HCT116 (cell line): ENCODE measurements at regions not wholly inside any gene's neighbourhood (a gene's known extent, or its start where the extent isn't known, plus 50 kb on each side); places are given as distances from the start of the nearest gene placed in this dataset.

ENCODE experiments used
- ATAC-seq: fragments of 200-7000 bp; cut with Tn5 transposase; 2 replicates; pipeline ENCODE4 v1.9.1; 2020; ENCODE audit warnings: mild to moderate bottlenecking, moderate library complexity
- BruUV-seq: library from RNA; stranded (reverse); fragments of 400-500 nt; replicated peaks from 2 replicates; lab custom pipeline; 2021; lab: Mats Ljungman, UMichigan
- CTCF ChIA-PET: fragments of 300-600 bp; sonication (Branson Sonifier 250); formaldehyde crosslinking; loops from one replicate; lab custom pipeline; 2021; ENCODE audit warnings: antibody characterized with exemption; lab: Charles Lee
- POLR2A ChIA-PET: fragments of 300-600, 350-600 bp; sonication (Branson Sonifier 250); formaldehyde crosslinking; loops from one replicate; lab custom pipeline; 2021; ENCODE audit warnings: antibody characterized with exemption; lab: Charles Lee
- RAD21 ChIA-PET, 2 experiments: fragments of 300-600 bp; sonication (Branson Sonifier 250); formaldehyde crosslinking; loops; one replicate each; lab custom pipeline; 2023; ENCODE audit warnings: low total read pairs in 2 of 2; ENCODE audit not compliant: uncharacterized antibody in 2 of 2, unreplicated experiment in 2 of 2, low non-redundant PET in 1 of 2; lab: Charles Lee
- DNase-seq: peaks from one replicate; pipeline ENCODE4 v3.0.0-alpha.2; 2010; ENCODE audit warnings: low read depth, low spot score
- H2AFZ ChIP-seq: fragments of 200-600 bp; shearing (Covaris generic), sonication (generic); 2 replicates; pipeline ENCODE4 v1.6.1; 2017; ENCODE audit warnings: low read depth, mixed run types, mixed read lengths, antibody characterized with exemption, low read length; ENCODE audit not compliant: poor library complexity, severe bottlenecking
- H3K27ac ChIP-seq: 2 replicates; pipeline ENCODE4 v1.5.1; 2012; ENCODE audit warnings: low read depth, low read length
- H3K27me3 ChIP-seq: fragments of 200-600 bp; sonication (generic); 2 replicates; pipeline ENCODE4 v1.6.1; 2016; ENCODE audit warnings: mixed run types, low read length, mixed read lengths; ENCODE audit not compliant: insufficient read depth
- H3K36me3 ChIP-seq, 2 experiments: fragments of 200-500 bp in 1 of 2; fragments of 200-600 bp in 1 of 2; sonication (Bioruptor generic) in 1 of 2; sonication (generic) in 1 of 2; 2 replicates each; pipeline versions ENCODE4 v1.5.1 to v1.6.1; 2014 to 2016; ENCODE audit warnings: low read length in 2 of 2, inconsistent platforms in 1 of 2, mixed read lengths in 1 of 2, mixed run types in 1 of 2; ENCODE audit not compliant: insufficient read depth in 2 of 2, control insufficient read depth in 1 of 2
- H3K4me1 ChIP-seq, 2 experiments: fragments of 200-600 bp in 1 of 2; sonication (generic) in 1 of 2; 2 replicates each; pipeline versions ENCODE4 v1.5.1 to v1.6.1; 2012 to 2017; ENCODE audit warnings: low read length in 2 of 2, inconsistent platforms in 1 of 2, mild to moderate bottlenecking in 1 of 2, mixed read lengths in 1 of 2, mixed run types in 1 of 2, moderate library complexity in 1 of 2; ENCODE audit not compliant: insufficient read depth in 2 of 2, control insufficient read depth in 1 of 2
- H3K4me2 ChIP-seq: fragments of 200-600 bp; sonication (generic); 2 replicates; pipeline ENCODE4 v1.6.1; 2017; ENCODE audit warnings: mixed run types, low read length, mixed read lengths
- H3K4me3 ChIP-seq, 2 experiments: fragments of 200-600 bp in 1 of 2; sonication (generic) in 1 of 2; replicated peaks in 1 of 2; 2 replicates each; pipeline ENCODE4 v1.5.1; 2011 to 2016; ENCODE audit warnings: low read length in 2 of 2, control low read depth in 1 of 2, low read depth in 1 of 2, mild to moderate bottlenecking in 1 of 2, mixed read lengths in 1 of 2, mixed run types in 1 of 2
- H3K79me2 ChIP-seq: fragments of 200-600 bp; sonication (generic); 2 replicates; pipeline ENCODE4 v1.6.1; 2017; ENCODE audit warnings: mild to moderate bottlenecking, mixed run types, low read length, moderate library complexity, mixed read lengths; ENCODE audit not compliant: insufficient read depth
- H3K9ac ChIP-seq: fragments of 200-600 bp; sonication (generic); 2 replicates; pipeline ENCODE4 v1.6.1; 2016; ENCODE audit warnings: low read length, mixed read lengths
- H3K9me2 ChIP-seq: fragments of 200-600 bp; sonication (generic), shearing (Covaris generic); 2 replicates; pipeline ENCODE4 v1.6.1; 2017; ENCODE audit warnings: mixed run types, mild to moderate bottlenecking, moderate library complexity; ENCODE audit not compliant: insufficient read depth
- H3K9me3 ChIP-seq, 2 experiments: fragments of 200-500 bp in 1 of 2; fragments of 200-600 bp in 1 of 2; sonication (Bioruptor generic) in 1 of 2; sonication (generic) in 1 of 2; 2 replicates each; pipeline ENCODE4 v1.6.1; 2014 to 2017; ENCODE audit warnings: low read length in 2 of 2, mixed read lengths in 2 of 2, inconsistent platforms in 1 of 2, low read depth in 1 of 2, mild to moderate bottlenecking in 1 of 2, mixed run types in 1 of 2, moderate library complexity in 1 of 2; ENCODE audit not compliant: control insufficient read depth in 1 of 2, insufficient read depth in 1 of 2
- H4K20me1 ChIP-seq: fragments of 200-600 bp; sonication (generic), shearing (Covaris generic); 2 replicates; pipeline ENCODE4 v1.6.1; 2017; ENCODE audit warnings: mixed run types, mild to moderate bottlenecking, moderate library complexity; ENCODE audit not compliant: insufficient read depth
- CEBPB ChIP-seq: IDR thresholded peaks from 2 replicates; pipeline ENCODE4 v1.6.1; 2012; ENCODE audit warnings: low read depth
- EGR1 ChIP-seq: IDR thresholded peaks from 2 replicates; pipeline ENCODE4 v1.6.1; 2012; ENCODE audit warnings: low read depth
- FOSL1 ChIP-seq: IDR thresholded peaks from 2 replicates; pipeline ENCODE4 v1.6.1; 2012; ENCODE audit warnings: low read depth
- POLR2A ChIP-seq: IDR thresholded peaks from 2 replicates; pipeline ENCODE4 v1.7.0; 2011; ENCODE audit warnings: borderline replicate concordance; ENCODE audit not compliant: insufficient read depth, insufficient read length; ENCODE audit errors: extremely low read depth
- RAD21 ChIP-seq: IDR thresholded peaks from 2 replicates; pipeline ENCODE4 v1.6.1; 2012; ENCODE audit warnings: low read depth, mild to moderate bottlenecking
- SRF ChIP-seq: IDR thresholded peaks from 2 replicates; pipeline ENCODE4 v1.6.1; 2012; ENCODE audit warnings: low read depth
- TCF7L2 ChIP-seq: IDR thresholded peaks from 2 replicates; pipeline ENCODE4 v1.7.0; 2011; ENCODE audit warnings: borderline replicate concordance, inconsistent platforms; ENCODE audit not compliant: insufficient read depth, insufficient read length; ENCODE audit errors: extremely low read depth
- YY1 ChIP-seq: IDR thresholded peaks from 2 replicates; pipeline ENCODE4 v1.6.1; 2011; ENCODE audit warnings: low read length, low read depth, moderate library complexity, mild to moderate bottlenecking; ENCODE audit not compliant: insufficient replicate concordance; ENCODE audit errors: extremely low read depth
- ZFX ChIP-seq: fragments of 450-650 bp; IDR thresholded peaks from 2 replicates; pipeline ENCODE4 v1.6.1; 2017
- intact Hi-C: fragments of 100-400 bp; cut with micrococcal nuclease; formaldehyde crosslinking; loops from 2 replicates; pipeline ENCODE4 v1.10.0; 2022
- TF ChIP-seq, protein P1 (sequence below): IDR thresholded peaks from 2 replicates; pipeline ENCODE4 v1.6.1; 2011; ENCODE audit warnings: mild to moderate bottlenecking, low read length, moderate library complexity; ENCODE audit not compliant: insufficient replicate concordance; ENCODE audit errors: extremely low read depth
- TF ChIP-seq, protein P2 (sequence below): IDR thresholded peaks from 2 replicates; pipeline ENCODE4 v1.6.1; 2012
- TF ChIP-seq, protein P3 (sequence below), 3 experiments: fragments of 200-600 bp in 1 of 3; sonication (generic) in 1 of 3; IDR thresholded peaks in 2 of 3; conservative IDR thresholded peaks in 1 of 3; 2 replicates each; pipeline ENCODE4 v1.5.1; 2012 to 2017; ENCODE audit warnings: low read depth in 2 of 3, low read length in 2 of 3, antibody characterized with exemption in 1 of 3, borderline replicate concordance in 1 of 3, control low read depth in 1 of 3, mild to moderate bottlenecking in 1 of 3, mixed read lengths in 1 of 3, mixed run types in 1 of 3, moderate library complexity in 1 of 3; ENCODE audit not compliant: insufficient read depth in 1 of 3

DNA sequence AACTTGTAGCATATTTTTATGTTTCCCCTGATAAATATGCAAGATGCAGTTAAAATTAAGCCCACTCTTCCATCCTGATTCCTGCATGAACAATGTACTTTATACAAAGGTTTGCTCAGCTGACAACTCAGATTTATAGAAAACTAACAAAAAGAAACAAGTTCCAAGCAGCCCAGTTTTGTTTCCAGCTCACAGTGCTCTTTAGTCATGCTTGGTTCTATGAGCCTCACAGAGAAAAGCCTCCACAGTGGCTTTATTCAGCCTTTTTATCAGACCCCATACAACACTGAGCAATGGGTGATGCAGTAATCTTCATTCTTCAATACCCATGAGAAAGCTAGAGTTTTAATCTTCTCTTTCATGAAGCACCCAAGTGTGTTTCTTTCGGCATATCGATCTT is 329.6 kb downstream of the SLCO4C1 start:
- Histone ChIP-seq H3K9ac (no peak overlapping the region), H3K36me3 (no peaks in the 10 kb centered on the region), H3K4me2 (no peak overlapping the region), H4K20me1 (no peaks in the 10 kb centered on the region), H3K27me3 (no peaks in the 10 kb centered on the region), H3K4me1 (no peaks in the 10 kb centered on the region), H3K4me3 (no peak overlapping the region), H3K9me2 (no peaks in the 10 kb centered on the region), H3K79me2 (no peaks in the 10 kb centered on the region), H3K27ac (no peak overlapping the region), H3K9me3 (no peaks in the 10 kb centered on the region), H2AFZ (no peak overlapping the region)
- TF ChIP-seq TCF7L2 (no peak), EGR1 (no peak), POLR2A (no peak), CEBPB (no peak), SRF (no peak), YY1 (no peak), FOSL1 (no peak), RAD21 (no peak), ZFX (no peak)
- TF ChIP-seq, protein P1, sequence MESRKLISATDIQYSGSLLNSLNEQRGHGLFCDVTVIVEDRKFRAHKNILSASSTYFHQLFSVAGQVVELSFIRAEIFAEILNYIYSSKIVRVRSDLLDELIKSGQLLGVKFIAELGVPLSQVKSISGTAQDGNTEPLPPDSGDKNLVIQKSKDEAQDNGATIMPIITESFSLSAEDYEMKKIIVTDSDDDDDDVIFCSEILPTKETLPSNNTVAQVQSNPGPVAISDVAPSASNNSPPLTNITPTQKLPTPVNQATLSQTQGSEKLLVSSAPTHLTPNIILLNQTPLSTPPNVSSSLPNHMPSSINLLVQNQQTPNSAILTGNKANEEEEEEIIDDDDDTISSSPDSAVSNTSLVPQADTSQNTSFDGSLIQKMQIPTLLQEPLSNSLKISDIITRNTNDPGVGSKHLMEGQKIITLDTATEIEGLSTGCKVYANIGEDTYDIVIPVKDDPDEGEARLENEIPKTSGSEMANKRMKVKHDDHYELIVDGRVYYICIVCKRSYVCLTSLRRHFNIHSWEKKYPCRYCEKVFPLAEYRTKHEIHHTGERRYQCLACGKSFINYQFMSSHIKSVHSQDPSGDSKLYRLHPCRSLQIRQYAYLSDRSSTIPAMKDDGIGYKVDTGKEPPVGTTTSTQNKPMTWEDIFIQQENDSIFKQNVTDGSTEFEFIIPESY = no peak
- TF ChIP-seq, protein P2, sequence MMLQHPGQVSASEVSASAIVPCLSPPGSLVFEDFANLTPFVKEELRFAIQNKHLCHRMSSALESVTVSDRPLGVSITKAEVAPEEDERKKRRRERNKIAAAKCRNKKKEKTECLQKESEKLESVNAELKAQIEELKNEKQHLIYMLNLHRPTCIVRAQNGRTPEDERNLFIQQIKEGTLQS = no peak
- TF ChIP-seq, protein P3, sequence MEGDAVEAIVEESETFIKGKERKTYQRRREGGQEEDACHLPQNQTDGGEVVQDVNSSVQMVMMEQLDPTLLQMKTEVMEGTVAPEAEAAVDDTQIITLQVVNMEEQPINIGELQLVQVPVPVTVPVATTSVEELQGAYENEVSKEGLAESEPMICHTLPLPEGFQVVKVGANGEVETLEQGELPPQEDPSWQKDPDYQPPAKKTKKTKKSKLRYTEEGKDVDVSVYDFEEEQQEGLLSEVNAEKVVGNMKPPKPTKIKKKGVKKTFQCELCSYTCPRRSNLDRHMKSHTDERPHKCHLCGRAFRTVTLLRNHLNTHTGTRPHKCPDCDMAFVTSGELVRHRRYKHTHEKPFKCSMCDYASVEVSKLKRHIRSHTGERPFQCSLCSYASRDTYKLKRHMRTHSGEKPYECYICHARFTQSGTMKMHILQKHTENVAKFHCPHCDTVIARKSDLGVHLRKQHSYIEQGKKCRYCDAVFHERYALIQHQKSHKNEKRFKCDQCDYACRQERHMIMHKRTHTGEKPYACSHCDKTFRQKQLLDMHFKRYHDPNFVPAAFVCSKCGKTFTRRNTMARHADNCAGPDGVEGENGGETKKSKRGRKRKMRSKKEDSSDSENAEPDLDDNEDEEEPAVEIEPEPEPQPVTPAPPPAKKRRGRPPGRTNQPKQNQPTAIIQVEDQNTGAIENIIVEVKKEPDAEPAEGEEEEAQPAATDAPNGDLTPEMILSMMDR (IDR thresholded peaks at IDR 0.05 in 2 of 3, conservative IDR thresholded peaks at IDR 0.05 in 1 of 3; ENCODE audit: borderline replicate concordance in 1 of 3, insufficient read depth in 1 of 3, low read depth in 2 of 3, low read length in 2 of 3) = no peak
- intact Hi-C loops = no loop called here
- POLR2A ChIA-PET = no interaction called here
- CTCF ChIA-PET = no interaction called here
- no TSS peak for BruUV-seq
- RAD21 ChIA-PET = no interaction called here
- ATAC-seq (no peak), DNase-seq (no peak)
